ENCODE measurements at regions not wholly inside any gene's neighbourhood (a gene's known extent, or its start where the extent isn't known, plus 50 kb on each side); places are given as distances from the start of the nearest gene placed in this dataset.

DNA sequence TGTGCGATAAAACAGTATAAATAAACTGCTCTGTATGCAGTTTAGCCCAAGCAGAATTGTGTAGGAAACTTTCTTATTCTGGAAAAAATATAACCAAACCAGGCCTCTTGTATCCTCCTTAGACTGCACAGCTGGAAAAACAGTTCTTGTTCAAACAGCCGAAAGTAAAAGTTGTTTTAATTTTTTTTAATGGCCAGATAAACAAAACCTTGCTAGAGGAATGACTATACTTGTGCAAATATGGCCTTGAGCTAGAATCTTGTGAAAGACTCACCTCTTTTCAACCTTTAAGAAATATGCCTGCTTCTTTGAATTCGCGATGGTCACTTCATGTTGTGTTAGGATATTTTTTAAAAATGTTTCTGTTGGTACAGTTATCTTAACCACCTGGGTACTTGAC lies 114.5 kb upstream of the MAF start:
- Mint-ChIP-seq H3K27me3 (ENCODE audit: low read depth) (peaks cover 5% of the 10 kb centered on the region), H3K4me1 (peaks cover 42% of the 10 kb centered on the region), H3K36me3 (no peaks in the 10 kb centered on the region), H3K4me3 (no peak overlapping the region), H3K27ac (no peak overlapping the region), H3K9me3 (no peaks in the 10 kb centered on the region)
- DNase-seq (ENCODE audit: low spot score in 2 of 2, unreplicated experiment in 2 of 2): no peak
- TF ChIP-seq, protein P1, sequence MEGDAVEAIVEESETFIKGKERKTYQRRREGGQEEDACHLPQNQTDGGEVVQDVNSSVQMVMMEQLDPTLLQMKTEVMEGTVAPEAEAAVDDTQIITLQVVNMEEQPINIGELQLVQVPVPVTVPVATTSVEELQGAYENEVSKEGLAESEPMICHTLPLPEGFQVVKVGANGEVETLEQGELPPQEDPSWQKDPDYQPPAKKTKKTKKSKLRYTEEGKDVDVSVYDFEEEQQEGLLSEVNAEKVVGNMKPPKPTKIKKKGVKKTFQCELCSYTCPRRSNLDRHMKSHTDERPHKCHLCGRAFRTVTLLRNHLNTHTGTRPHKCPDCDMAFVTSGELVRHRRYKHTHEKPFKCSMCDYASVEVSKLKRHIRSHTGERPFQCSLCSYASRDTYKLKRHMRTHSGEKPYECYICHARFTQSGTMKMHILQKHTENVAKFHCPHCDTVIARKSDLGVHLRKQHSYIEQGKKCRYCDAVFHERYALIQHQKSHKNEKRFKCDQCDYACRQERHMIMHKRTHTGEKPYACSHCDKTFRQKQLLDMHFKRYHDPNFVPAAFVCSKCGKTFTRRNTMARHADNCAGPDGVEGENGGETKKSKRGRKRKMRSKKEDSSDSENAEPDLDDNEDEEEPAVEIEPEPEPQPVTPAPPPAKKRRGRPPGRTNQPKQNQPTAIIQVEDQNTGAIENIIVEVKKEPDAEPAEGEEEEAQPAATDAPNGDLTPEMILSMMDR (IDR thresholded peaks at IDR 0.05; ENCODE audit: unreplicated experiment): no peak

DNA sequence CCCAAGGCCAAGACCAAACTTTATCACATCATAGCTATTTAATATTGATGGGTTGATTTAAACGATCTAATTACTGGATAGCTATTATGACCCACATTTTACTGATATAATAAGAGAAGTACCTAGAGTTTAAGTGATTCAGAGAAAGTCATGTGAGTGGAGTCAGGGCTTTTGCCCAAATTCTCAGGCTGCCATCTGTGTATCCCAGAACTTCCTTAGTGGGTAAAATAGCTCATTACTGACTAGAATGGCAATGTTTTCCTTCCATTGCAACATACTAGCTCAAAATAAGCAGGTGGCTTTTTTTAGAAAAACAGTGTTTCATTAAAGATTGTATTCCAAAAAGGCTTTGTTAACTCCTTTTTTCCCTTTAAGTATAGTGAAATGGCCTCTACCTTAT lies 113.9 kb upstream of the MAF start:
- no peak for DNase-seq (ENCODE audit: low spot score in 2 of 2, unreplicated experiment in 2 of 2)
- Mint-ChIP-seq H3K4me3 (no peak overlapping the region), H3K27me3 (ENCODE audit: low read depth) (peaks cover 5% of the 10 kb centered on the region), H3K36me3 (no peaks in the 10 kb centered on the region), H3K4me1 (peaks cover 42% of the 10 kb centered on the region), H3K27ac (no peak overlapping the region), H3K9me3 (no peaks in the 10 kb centered on the region)
- TF ChIP-seq, protein P1 (IDR thresholded peaks at IDR 0.05; ENCODE audit: unreplicated experiment): no peak

- DNase-seq (ENCODE audit: low spot score in 2 of 2, unreplicated experiment in 2 of 2): no peak
- TF ChIP-seq, protein P1 (IDR thresholded peaks at IDR 0.05; ENCODE audit: unreplicated experiment): no peak
- H3K27me3 Mint-ChIP-seq (ENCODE audit: low read depth): peaks cover 3% of the 10 kb centered on the region
- H3K9me3 Mint-ChIP-seq: no peaks in the 10 kb centered on the region
- H3K27ac Mint-ChIP-seq: no peak overlapping the region
- no peak overlapping the region for H3K4me3 Mint-ChIP-seq
- peaks cover 41% of the 10 kb centered on the region for H3K4me1 Mint-ChIP-seq
- H3K36me3 Mint-ChIP-seq: no peaks in the 10 kb centered on the region
These were observed 113.2 kb upstream of the MAF start for GRCh38 chr16:79713609-79714309.

- DNase-seq (ENCODE audit: low spot score in 2 of 2, unreplicated experiment in 2 of 2): no peak
- H3K4me3 Mint-ChIP-seq: no peak overlapping the region
- no peaks in the 10 kb centered on the region for H3K36me3 Mint-ChIP-seq
- no peaks in the 10 kb centered on the region for H3K9me3 Mint-ChIP-seq
- TF ChIP-seq, protein P1 (IDR thresholded peaks at IDR 0.05; ENCODE audit: unreplicated experiment): no peak
- H3K27ac Mint-ChIP-seq: no peak overlapping the region
- peaks cover 29% of the 10 kb centered on the region for H3K4me1 Mint-ChIP-seq
- H3K27me3 Mint-ChIP-seq (ENCODE audit: low read depth): peaks cover 3% of the 10 kb centered on the region
These were observed 111.7 kb upstream of the MAF start for GRCh38 chr16:79712276-79712675.

DNA sequence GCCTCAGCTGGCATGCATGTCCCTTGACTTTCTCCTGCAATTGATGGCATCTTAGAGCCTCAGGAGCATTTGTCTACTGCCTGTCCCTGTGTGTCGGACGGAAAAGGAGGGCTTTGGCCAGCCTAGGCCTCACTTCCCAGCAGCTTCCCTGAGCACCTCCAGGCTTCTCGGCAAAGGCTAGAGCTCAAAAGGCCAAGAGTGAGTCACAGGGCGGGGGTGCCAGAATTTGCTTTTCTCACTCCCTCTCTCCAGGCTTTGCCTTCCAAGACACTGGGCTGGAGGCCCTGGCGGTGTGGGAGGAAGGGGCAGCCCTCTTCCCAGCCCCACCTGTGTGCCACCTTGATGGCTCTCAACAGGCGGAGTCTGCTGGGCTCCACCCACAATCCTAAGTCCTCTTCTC lies 107.3 kb upstream of the MAF start:
- Mint-ChIP-seq H3K27me3 (ENCODE audit: low read depth) (peaks cover 4% of the 10 kb centered on the region), H3K27ac (no peak overlapping the region), H3K9me3 (peaks cover 2% of the 10 kb centered on the region), H3K36me3 (no peaks in the 10 kb centered on the region), H3K4me1 (peaks cover 6% of the 10 kb centered on the region), H3K4me3 (no peak overlapping the region)
- DNase-seq (ENCODE audit: low spot score in 2 of 2, unreplicated experiment in 2 of 2): no peak
- TF ChIP-seq, protein P1 (IDR thresholded peaks at IDR 0.05; ENCODE audit: unreplicated experiment): no peak
